IMR-90 (cell line): ENCODE measurements at regions not wholly inside any gene's neighbourhood (a gene's known extent, or its start where the extent isn't known, plus 50 kb on each side); places are given as distances from the start of the nearest gene placed in this dataset.

ENCODE experiments used
- ATAC-seq: fragments of 200-7000 bp; cut with Tn5 transposase; 2 replicates; pipeline ENCODE4 v1.9.1; 2020; ENCODE audit warnings: low read depth, mild to moderate bottlenecking, moderate library complexity
- BruUV-seq: library from RNA; stranded (reverse); fragments of 400-500 nt; replicated peaks from 2 replicates; lab custom pipeline; 2021; lab: Mats Ljungman, UMichigan
- CTCF ChIA-PET: fragments of 300-600 bp; formaldehyde crosslinking; extraction: SDS; loops from one replicate; lab custom pipeline; 2021; ENCODE audit warnings: antibody characterized with exemption; lab: Yijun Ruan, JAX
- POLR2A ChIA-PET: fragments of 300-600 bp; sonication (Branson Sonifier 250); formaldehyde crosslinking; loops from one replicate; lab custom pipeline; 2022; ENCODE audit warnings: antibody characterized with exemption; ENCODE audit not compliant: unreplicated experiment; lab: Charles Lee
- DNase-seq: peaks from one replicate; pipeline ENCODE4 v3.0.0; 2013
- H2AFZ ChIP-seq: replicated peaks from 2 replicates; pipeline ENCODE3; 2013; ENCODE audit warnings: low read length, mild to moderate bottlenecking; ENCODE audit not compliant: poor library complexity
- H2AK5ac ChIP-seq: 2 replicates; pipeline ENCODE4 v1.6.1; 2013; ENCODE audit warnings: low read depth, low read length, inconsistent platforms
- H2AK9ac ChIP-seq: replicated peaks from 2 replicates; pipeline ENCODE3; 2013; ENCODE audit warnings: mild to moderate bottlenecking, low read depth, low read length, moderate library complexity; ENCODE audit not compliant: poor library complexity
- H2BK120ac ChIP-seq: 2 replicates; pipeline ENCODE4 v1.6.1; 2013; ENCODE audit warnings: low read depth, low read length, inconsistent platforms
- H2BK15ac ChIP-seq: 3 replicates; pipeline ENCODE4 v1.6.1; 2013; ENCODE audit warnings: low read depth, low read length, inconsistent platforms
- H2BK20ac ChIP-seq: 2 replicates; pipeline ENCODE4 v1.6.1; 2013; ENCODE audit warnings: low read depth, mild to moderate bottlenecking, inconsistent platforms, low read length, moderate library complexity
- H2BK5ac ChIP-seq: 2 replicates; pipeline ENCODE4 v1.6.1; 2013; ENCODE audit warnings: mild to moderate bottlenecking, low read depth, low read length, inconsistent platforms; ENCODE audit not compliant: poor library complexity, severe bottlenecking
- H3K14ac ChIP-seq: replicated peaks from 2 replicates; pipeline ENCODE4 v1.6.1; 2013; ENCODE audit warnings: low read depth, low read length, inconsistent platforms
- H3K18ac ChIP-seq: 2 replicates; pipeline ENCODE4 v1.6.1; 2013; ENCODE audit warnings: low read depth, low read length, control low read depth
- H3K23ac ChIP-seq: 2 replicates; pipeline ENCODE4 v1.6.1; 2013; ENCODE audit warnings: low read depth, low read length, inconsistent platforms
- H3K27ac ChIP-seq: 2 replicates; pipeline ENCODE4 v1.5.1; 2013; ENCODE audit warnings: mild to moderate bottlenecking, control low read depth, low read length; ENCODE audit not compliant: insufficient read depth
- H3K27me3 ChIP-seq: 2 replicates; pipeline ENCODE4 v1.6.1; 2013; ENCODE audit warnings: low read length; ENCODE audit not compliant: control insufficient read depth, insufficient read depth
- H3K36me3 ChIP-seq: 2 replicates; pipeline ENCODE4 v1.6.1; 2013; ENCODE audit warnings: low read length, mixed read lengths; ENCODE audit not compliant: control insufficient read depth, insufficient read depth
- H3K4ac ChIP-seq: 2 replicates; pipeline ENCODE4 v1.6.1; 2013; ENCODE audit warnings: low read depth, low read length, inconsistent platforms
- H3K4me1 ChIP-seq: 2 replicates; pipeline ENCODE4 v1.6.1; 2013; ENCODE audit warnings: low read length, mixed read lengths; ENCODE audit not compliant: control insufficient read depth, insufficient read depth
- H3K4me2 ChIP-seq: 2 replicates; pipeline ENCODE4 v1.6.1; 2013; ENCODE audit warnings: low read depth, mild to moderate bottlenecking, control low read depth, low read length, moderate library complexity
- H3K4me3 ChIP-seq: 2 replicates; pipeline ENCODE4 v1.5.1; 2013; ENCODE audit warnings: low read depth, mild to moderate bottlenecking, control low read depth, low read length, moderate library complexity; ENCODE audit not compliant: insufficient read depth
- H3K56ac ChIP-seq: 2 replicates; pipeline ENCODE4 v1.6.1; 2013; ENCODE audit warnings: low read length, inconsistent platforms; ENCODE audit not compliant: insufficient read depth; ENCODE audit errors: extremely low read depth
- H3K79me1 ChIP-seq, 2 experiments: 2 replicates each; pipeline ENCODE4 v1.6.1; 2013; ENCODE audit warnings: low read length in 2 of 2, inconsistent platforms in 1 of 2, low read depth in 1 of 2
- H3K9ac ChIP-seq: 2 replicates; pipeline ENCODE4 v1.6.1; 2013; ENCODE audit warnings: low read depth, low read length, control low read depth
- H3K9me1 ChIP-seq: 2 replicates; pipeline ENCODE4 v1.6.1; 2013; ENCODE audit warnings: low read length, inconsistent platforms; ENCODE audit not compliant: insufficient read depth
- H3K9me3 ChIP-seq: 2 replicates; pipeline ENCODE4 v1.6.1; 2013; ENCODE audit warnings: low read length; ENCODE audit not compliant: control insufficient read depth, insufficient read depth
- H4K20me1 ChIP-seq: 2 replicates; pipeline ENCODE4 v1.6.1; 2013; ENCODE audit warnings: low read length, inconsistent platforms; ENCODE audit not compliant: insufficient read depth
- H4K5ac ChIP-seq: 2 replicates; pipeline ENCODE4 v1.6.1; 2013; ENCODE audit warnings: mild to moderate bottlenecking, low read depth, low read length, control low read depth
- H4K8ac ChIP-seq, 2 experiments: 2 replicates each; pipeline ENCODE4 v1.6.1; 2013; ENCODE audit warnings: low read depth in 2 of 2, low read length in 2 of 2, control low read depth in 1 of 2, inconsistent platforms in 1 of 2
- H4K91ac ChIP-seq: 2 replicates; pipeline ENCODE4 v1.6.1; 2013; ENCODE audit warnings: low read depth, low read length, inconsistent platforms; ENCODE audit not compliant: insufficient read depth
- BHLHE40 ChIP-seq: fragments of 150-350 bp; IDR thresholded peaks from 2 replicates; pipeline ENCODE4 v1.6.1; 2016; ENCODE audit warnings: mild to moderate bottlenecking, low read depth, low read length
- CEBPB ChIP-seq: IDR thresholded peaks from 2 replicates; pipeline ENCODE4 v1.6.1; 2012; ENCODE audit warnings: low read depth, low read length, improper control_type of control experiment
- CHD1 ChIP-seq: IDR thresholded peaks from 2 replicates; pipeline ENCODE4 v1.6.1; 2012; ENCODE audit warnings: low read depth, low read length, improper control_type of control experiment
- FOS ChIP-seq: fragments of 150-350 bp; IDR thresholded peaks from 2 replicates; pipeline ENCODE4 v1.6.1; 2016; ENCODE audit warnings: low read depth, low read length
- MAFK ChIP-seq: IDR thresholded peaks from 2 replicates; pipeline ENCODE4 v1.6.1; 2012; ENCODE audit warnings: low read depth, low read length, improper control_type of control experiment
- MAZ ChIP-seq: IDR thresholded peaks from 2 replicates; pipeline ENCODE4 v1.6.1; 2012; ENCODE audit warnings: low read depth, mild to moderate bottlenecking, low read length, improper control_type of control experiment, moderate library complexity, borderline replicate concordance
- MXI1 ChIP-seq: IDR thresholded peaks from 2 replicates; pipeline ENCODE4 v1.6.1; 2012; ENCODE audit warnings: low read depth, mild to moderate bottlenecking, low read length, moderate library complexity, borderline replicate concordance
- NFE2L2 ChIP-seq: fragments of 150-350 bp; IDR thresholded peaks from 2 replicates; pipeline ENCODE4 v1.6.1; 2016; ENCODE audit warnings: low read depth, mild to moderate bottlenecking, low read length
- POLR2A ChIP-seq: IDR thresholded peaks from 2 replicates; pipeline ENCODE4 v1.6.1; 2012; ENCODE audit warnings: mild to moderate bottlenecking, low read depth, low read length
- RAD21 ChIP-seq: IDR thresholded peaks from 2 replicates; pipeline ENCODE4 v1.6.1; 2012; ENCODE audit warnings: low read length, improper control_type of control experiment
- RCOR1 ChIP-seq: IDR thresholded peaks from 2 replicates; pipeline ENCODE4 v1.6.1; 2012; ENCODE audit warnings: mild to moderate bottlenecking, low read length, improper control_type of control experiment; ENCODE audit not compliant: insufficient replicate concordance
- RFX5 ChIP-seq: IDR thresholded peaks from 2 replicates; pipeline ENCODE4 v1.8.0; 2012; ENCODE audit warnings: low read depth, mild to moderate bottlenecking, low read length, moderate library complexity
- SMC3 ChIP-seq: fragments of 150-350 bp; IDR thresholded peaks from 2 replicates; pipeline ENCODE4 v1.6.1; 2016; ENCODE audit warnings: low read depth, mild to moderate bottlenecking, antibody characterized with exemption, low read length, moderate library complexity
- WGBS, 2 experiments: methylation state at CpG; one replicate each; pipeline versions ENCODE4 v1.1.5 to v1.1.7; 2013; ENCODE audit warnings: missing lambda C conversion rate in 2 of 2; ENCODE audit not compliant: insufficient read length in 1 of 2; ENCODE audit errors: extremely low coverage in 2 of 2; 5-methylcytosine and 5-hydroxymethylcytosine counted together
- dilution Hi-C: fragments of 300-500 bp; cut with HindIII; formaldehyde crosslinking; loops from one replicate; pipeline ENCODE4 v1.14.3; 2018; ENCODE audit warnings: low sequenced_read_pairs; ENCODE audit not compliant: unreplicated experiment
- in situ Hi-C: fragments of 300-500 bp; cut with MboI; formaldehyde crosslinking; loops from 3 replicates; pipeline ENCODE4 v1.14.3; 2019; ENCODE audit warnings: low sequenced_read_pairs, inconsistent platforms, mixed read lengths
- intact Hi-C: fragments of 100-400 bp; cut with micrococcal nuclease; formaldehyde crosslinking; loops from 2 replicates; pipeline ENCODE4 v1.10.0; 2022
- TF ChIP-seq, protein P1 (sequence below): fragments of 150-350 bp; IDR thresholded peaks from 2 replicates; pipeline ENCODE4 v1.6.1; 2017; ENCODE audit warnings: mild to moderate bottlenecking, antibody characterized with exemption, low read length, low read depth
- TF ChIP-seq, protein P2 (sequence below): conservative IDR thresholded peaks from 2 replicates; pipeline ENCODE4 v1.5.1; 2012; ENCODE audit warnings: mild to moderate bottlenecking, low read depth, low read length, improper control_type of control experiment
- TF ChIP-seq, protein P3 (sequence below): fragments of 150-350 bp; IDR thresholded peaks from 2 replicates; pipeline ENCODE4 v1.6.1; 2016; ENCODE audit warnings: low read depth, mild to moderate bottlenecking, low read length, moderate library complexity, borderline replicate concordance

DNA sequence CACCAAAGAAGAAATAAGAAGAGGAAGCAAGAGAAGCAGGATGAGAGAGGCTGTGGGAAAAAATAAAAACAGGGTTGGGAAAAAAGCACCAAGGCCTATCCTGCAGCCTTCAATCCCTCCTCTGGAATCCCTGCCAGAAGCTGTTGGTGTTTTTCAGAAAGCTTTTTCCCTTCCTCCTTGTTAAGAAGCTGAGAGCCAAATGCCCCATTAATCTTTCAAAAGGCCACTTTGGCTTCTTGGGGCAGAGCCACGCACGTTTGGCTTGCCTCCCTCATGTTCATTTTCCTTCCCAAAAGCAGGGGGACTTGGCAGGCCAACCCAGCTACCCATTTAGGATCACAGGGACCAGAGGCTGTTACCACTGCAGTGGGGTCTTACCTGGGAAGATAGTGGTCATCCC, 365.3 kb downstream of the NUAK1 start:
- no peak overlapping the region for H2AFZ ChIP-seq
- CTCF ChIA-PET, result no interaction called here
- no peak overlapping the region for H2BK5ac ChIP-seq
- H3K9ac ChIP-seq, result no peak overlapping the region
- WGBS, 2 experiments, result 0% methylated on average over 2 of the region's 2 CpGs; no CpG with 5 or more reads in 1 of the 2 experiments
- no peak for ATAC-seq
- no peak overlapping the region for H3K56ac ChIP-seq
- H4K20me1 ChIP-seq, result no peaks in the 10 kb centered on the region
- in situ Hi-C loops, result no loop called here
- no peak for DNase-seq
- intact Hi-C loops, result no loop called here
- no peak overlapping the region for H4K8ac ChIP-seq
- no peak overlapping the region for H3K14ac ChIP-seq
- POLR2A ChIA-PET, result no interaction called here
- H3K4ac ChIP-seq, result no peak overlapping the region
- no peak overlapping the region for H2BK120ac ChIP-seq
- H4K5ac ChIP-seq, result no peak overlapping the region
- no peaks in the 10 kb centered on the region for H3K9me3 ChIP-seq
- TF ChIP-seq, protein P1, sequence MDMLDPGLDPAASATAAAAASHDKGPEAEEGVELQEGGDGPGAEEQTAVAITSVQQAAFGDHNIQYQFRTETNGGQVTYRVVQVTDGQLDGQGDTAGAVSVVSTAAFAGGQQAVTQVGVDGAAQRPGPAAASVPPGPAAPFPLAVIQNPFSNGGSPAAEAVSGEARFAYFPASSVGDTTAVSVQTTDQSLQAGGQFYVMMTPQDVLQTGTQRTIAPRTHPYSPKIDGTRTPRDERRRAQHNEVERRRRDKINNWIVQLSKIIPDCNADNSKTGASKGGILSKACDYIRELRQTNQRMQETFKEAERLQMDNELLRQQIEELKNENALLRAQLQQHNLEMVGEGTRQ, result no peak
- TF ChIP-seq FOS, result no peak
- no peak for TF ChIP-seq MAFK
- no peak for TF ChIP-seq RAD21
- TF ChIP-seq MXI1, result no peak
- no peak for TF ChIP-seq CHD1
- no peak for TF ChIP-seq NFE2L2
- TF ChIP-seq, protein P2, sequence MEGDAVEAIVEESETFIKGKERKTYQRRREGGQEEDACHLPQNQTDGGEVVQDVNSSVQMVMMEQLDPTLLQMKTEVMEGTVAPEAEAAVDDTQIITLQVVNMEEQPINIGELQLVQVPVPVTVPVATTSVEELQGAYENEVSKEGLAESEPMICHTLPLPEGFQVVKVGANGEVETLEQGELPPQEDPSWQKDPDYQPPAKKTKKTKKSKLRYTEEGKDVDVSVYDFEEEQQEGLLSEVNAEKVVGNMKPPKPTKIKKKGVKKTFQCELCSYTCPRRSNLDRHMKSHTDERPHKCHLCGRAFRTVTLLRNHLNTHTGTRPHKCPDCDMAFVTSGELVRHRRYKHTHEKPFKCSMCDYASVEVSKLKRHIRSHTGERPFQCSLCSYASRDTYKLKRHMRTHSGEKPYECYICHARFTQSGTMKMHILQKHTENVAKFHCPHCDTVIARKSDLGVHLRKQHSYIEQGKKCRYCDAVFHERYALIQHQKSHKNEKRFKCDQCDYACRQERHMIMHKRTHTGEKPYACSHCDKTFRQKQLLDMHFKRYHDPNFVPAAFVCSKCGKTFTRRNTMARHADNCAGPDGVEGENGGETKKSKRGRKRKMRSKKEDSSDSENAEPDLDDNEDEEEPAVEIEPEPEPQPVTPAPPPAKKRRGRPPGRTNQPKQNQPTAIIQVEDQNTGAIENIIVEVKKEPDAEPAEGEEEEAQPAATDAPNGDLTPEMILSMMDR, result no peak
- no peak for TF ChIP-seq BHLHE40
- no peak for TF ChIP-seq RCOR1
- TF ChIP-seq CEBPB, result no peak
- TF ChIP-seq RFX5, result no peak
- no peak for TF ChIP-seq SMC3
- TF ChIP-seq, protein P3, sequence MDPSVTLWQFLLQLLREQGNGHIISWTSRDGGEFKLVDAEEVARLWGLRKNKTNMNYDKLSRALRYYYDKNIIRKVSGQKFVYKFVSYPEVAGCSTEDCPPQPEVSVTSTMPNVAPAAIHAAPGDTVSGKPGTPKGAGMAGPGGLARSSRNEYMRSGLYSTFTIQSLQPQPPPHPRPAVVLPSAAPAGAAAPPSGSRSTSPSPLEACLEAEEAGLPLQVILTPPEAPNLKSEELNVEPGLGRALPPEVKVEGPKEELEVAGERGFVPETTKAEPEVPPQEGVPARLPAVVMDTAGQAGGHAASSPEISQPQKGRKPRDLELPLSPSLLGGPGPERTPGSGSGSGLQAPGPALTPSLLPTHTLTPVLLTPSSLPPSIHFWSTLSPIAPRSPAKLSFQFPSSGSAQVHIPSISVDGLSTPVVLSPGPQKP, result no peak
- no peak for TF ChIP-seq MAZ
- TF ChIP-seq POLR2A, result no peak
- no peak overlapping the region for H3K27ac ChIP-seq
- peaks cover 5% of the 10 kb centered on the region for H3K27me3 ChIP-seq
- H3K9me1 ChIP-seq, result no peaks in the 10 kb centered on the region; the same call in 1 of the 2 replicates
- no peak overlapping the region for H3K4me2 ChIP-seq
- H4K91ac ChIP-seq, result no peak overlapping the region
- H2AK5ac ChIP-seq, result no peak overlapping the region
- BruUV-seq, result no TSS peak
- dilution Hi-C loops, result no loop called here
- no peak overlapping the region for H3K18ac ChIP-seq
- H2BK20ac ChIP-seq, result no peak overlapping the region
- no peaks in the 10 kb centered on the region for H3K79me1 ChIP-seq
- H3K23ac ChIP-seq, result no peak overlapping the region
- no peak overlapping the region for H3K4me3 ChIP-seq
- H2BK15ac ChIP-seq, result no peak overlapping the region
- no peaks in the 10 kb centered on the region for H3K36me3 ChIP-seq
- no peak overlapping the region for H2AK9ac ChIP-seq
- no peaks in the 10 kb centered on the region for H3K4me1 ChIP-seq
